ENCODE measurements at regions not wholly inside any gene's neighbourhood (a gene's known extent, or its start where the extent isn't known, plus 50 kb on each side); places are given as distances from the start of the nearest gene placed in this dataset.
A peak's percentile ranks its signal among the peaks of the same experiment; 100 is the strongest.
"Not testable (repeated sequence)": the region's sequence is repeated elsewhere in the genome, so short reads cannot be mapped to it uniquely, and the experiment has no call there.

- peak; percentile 13 for DNase-seq (ENCODE audit: low read depth)
- TF ChIP-seq, protein P1, sequence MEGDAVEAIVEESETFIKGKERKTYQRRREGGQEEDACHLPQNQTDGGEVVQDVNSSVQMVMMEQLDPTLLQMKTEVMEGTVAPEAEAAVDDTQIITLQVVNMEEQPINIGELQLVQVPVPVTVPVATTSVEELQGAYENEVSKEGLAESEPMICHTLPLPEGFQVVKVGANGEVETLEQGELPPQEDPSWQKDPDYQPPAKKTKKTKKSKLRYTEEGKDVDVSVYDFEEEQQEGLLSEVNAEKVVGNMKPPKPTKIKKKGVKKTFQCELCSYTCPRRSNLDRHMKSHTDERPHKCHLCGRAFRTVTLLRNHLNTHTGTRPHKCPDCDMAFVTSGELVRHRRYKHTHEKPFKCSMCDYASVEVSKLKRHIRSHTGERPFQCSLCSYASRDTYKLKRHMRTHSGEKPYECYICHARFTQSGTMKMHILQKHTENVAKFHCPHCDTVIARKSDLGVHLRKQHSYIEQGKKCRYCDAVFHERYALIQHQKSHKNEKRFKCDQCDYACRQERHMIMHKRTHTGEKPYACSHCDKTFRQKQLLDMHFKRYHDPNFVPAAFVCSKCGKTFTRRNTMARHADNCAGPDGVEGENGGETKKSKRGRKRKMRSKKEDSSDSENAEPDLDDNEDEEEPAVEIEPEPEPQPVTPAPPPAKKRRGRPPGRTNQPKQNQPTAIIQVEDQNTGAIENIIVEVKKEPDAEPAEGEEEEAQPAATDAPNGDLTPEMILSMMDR (IDR thresholded peaks at IDR 0.05; ENCODE audit: low read depth, low read length, missing control alignments): no peak
- no peak overlapping the region for H3K4me3 ChIP-seq (ENCODE audit: low read depth, low read length)
These were observed 182.0 kb downstream of the RPS24 start for GRCh38 chr10:78215645-78216044.

DNA sequence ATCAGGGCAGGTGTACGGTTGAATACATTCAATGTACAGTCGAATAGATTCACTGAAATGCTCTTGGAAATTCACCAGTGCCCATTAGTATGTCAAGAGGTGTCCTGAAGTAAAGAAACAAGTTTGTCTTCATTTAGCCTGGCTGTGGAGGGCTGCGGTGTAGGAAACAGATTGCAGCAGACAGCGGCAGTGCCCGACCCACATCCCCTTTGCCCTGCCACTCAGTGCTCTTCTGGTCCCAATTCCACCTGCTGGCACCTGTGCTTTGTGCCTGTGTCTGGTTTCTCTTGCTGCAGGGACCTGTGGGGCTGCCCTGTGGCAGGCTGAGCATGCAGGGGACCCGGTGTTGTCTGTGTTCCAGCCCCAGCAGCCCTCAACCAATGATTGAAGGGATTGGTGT, 183.7 kb downstream of the RPS24 start:
- no peak overlapping the region for H3K4me3 ChIP-seq (ENCODE audit: low read depth, low read length)
- no peak for DNase-seq (ENCODE audit: low read depth)
- TF ChIP-seq, protein P1 (IDR thresholded peaks at IDR 0.05; ENCODE audit: low read depth, low read length, missing control alignments): no peak
- in situ Hi-C loops (cut with HindIII; ENCODE audit: low sequenced_read_pairs): no loop called here

More at GRCh38 chr10:78215645-78216044, 182.0 kb downstream of the RPS24 start:
- in situ Hi-C loops (cut with HindIII; ENCODE audit: low sequenced_read_pairs): no loop called here

- in situ Hi-C loops (cut with HindIII; ENCODE audit: low sequenced_read_pairs): no loop called here
- DNase-seq (ENCODE audit: low read depth): no peak
- TF ChIP-seq, protein P1 (IDR thresholded peaks at IDR 0.05; ENCODE audit: low read depth, low read length, missing control alignments): no peak
- H3K4me3 ChIP-seq (ENCODE audit: low read depth, low read length): no peak overlapping the region
These were observed 185.3 kb downstream of the RPS24 start for GRCh38 chr10:78218798-78219490.

DNA sequence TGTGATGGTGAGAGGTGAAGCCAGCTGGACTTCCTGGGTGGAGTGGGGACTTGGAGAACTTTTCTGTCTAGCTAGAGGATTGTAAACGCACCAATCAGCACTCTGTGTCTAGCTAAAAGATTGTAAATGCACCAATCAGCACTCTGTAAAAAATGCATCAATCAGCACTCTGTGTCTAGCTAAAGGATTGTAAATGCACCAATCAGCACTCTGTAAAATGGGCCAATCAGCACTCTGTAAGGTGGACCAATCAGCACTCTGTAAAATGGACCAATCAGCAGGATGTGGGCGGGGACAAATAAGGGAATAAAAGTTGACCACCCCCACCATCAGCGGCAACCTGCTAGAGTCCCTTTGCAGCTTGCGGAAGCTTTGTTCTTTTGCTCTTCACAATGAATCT, 185.9 kb downstream of the RPS24 start:
- H3K4me3 ChIP-seq (ENCODE audit: low read depth, low read length); in situ Hi-C loops (cut with HindIII; ENCODE audit: low sequenced_read_pairs); DNase-seq (ENCODE audit: low read depth): not testable (repeated sequence)

DNA sequence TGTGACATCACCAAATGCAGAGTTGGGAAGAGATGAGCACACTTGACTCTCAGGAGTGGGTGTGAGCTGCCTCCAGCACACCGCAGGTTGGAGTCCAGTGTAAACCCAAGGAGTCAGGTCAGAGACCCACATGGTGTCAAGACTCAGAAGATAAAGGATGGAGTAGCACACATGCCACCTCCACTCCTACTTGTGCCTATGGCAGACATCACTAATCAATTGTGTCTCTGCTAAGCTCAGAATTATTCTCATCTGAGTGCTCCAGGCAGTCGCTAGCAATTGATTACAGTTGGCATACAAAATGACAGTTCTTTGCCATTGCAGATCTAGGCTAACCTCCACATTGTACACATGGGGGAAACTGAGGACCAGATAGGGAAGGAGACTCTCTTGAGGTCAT, 187.1 kb downstream of the RPS24 start:
- H3K4me3 ChIP-seq (ENCODE audit: low read depth, low read length): no peak overlapping the region
- in situ Hi-C loops (cut with HindIII; ENCODE audit: low sequenced_read_pairs): no loop called here
- TF ChIP-seq, protein P1 (IDR thresholded peaks at IDR 0.05; ENCODE audit: low read depth, low read length, missing control alignments): no peak
- no peak for DNase-seq (ENCODE audit: low read depth)

- no peak overlapping the region for H3K4me3 ChIP-seq (ENCODE audit: low read depth, low read length)
- TF ChIP-seq, protein P1 (IDR thresholded peaks at IDR 0.05; ENCODE audit: low read depth, low read length, missing control alignments): no peak
- in situ Hi-C loops (cut with HindIII; ENCODE audit: low sequenced_read_pairs): no loop called here
- no peak for DNase-seq (ENCODE audit: low read depth)
These were observed 188.6 kb downstream of the RPS24 start for GRCh38 chr10:78222096-78222790.

DNA sequence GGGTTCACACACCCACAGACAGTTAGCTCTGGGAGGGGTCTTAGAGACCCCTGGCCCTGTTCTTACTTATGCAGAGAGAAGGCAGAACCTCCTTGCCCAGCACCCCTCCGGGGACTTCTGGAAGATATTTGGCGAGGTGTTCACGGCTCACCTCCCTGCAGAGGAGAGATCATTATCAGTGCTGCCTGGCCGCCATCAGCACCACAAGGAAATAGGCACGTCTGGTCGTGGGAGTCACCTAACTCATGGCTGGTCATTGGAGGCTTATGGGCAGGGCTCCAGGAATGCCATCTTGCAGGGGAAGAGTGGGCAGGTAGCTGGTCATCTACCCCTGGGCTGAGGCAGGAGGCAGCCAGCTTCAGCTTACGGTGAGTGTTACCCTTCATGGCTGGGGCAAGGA, 189.4 kb downstream of the RPS24 start:
- TF ChIP-seq, protein P1 (IDR thresholded peaks at IDR 0.05; ENCODE audit: low read depth, low read length, missing control alignments): no peak
- H3K4me3 ChIP-seq (ENCODE audit: low read depth, low read length): no peak overlapping the region
- in situ Hi-C loops (cut with HindIII; ENCODE audit: low sequenced_read_pairs): no loop called here
- DNase-seq (ENCODE audit: low read depth): no peak
